ENCODE measurements at regions not wholly inside any gene's neighbourhood (a gene's known extent, or its start where the extent isn't known, plus 50 kb on each side); places are given as distances from the start of the nearest gene placed in this dataset.

DNA sequence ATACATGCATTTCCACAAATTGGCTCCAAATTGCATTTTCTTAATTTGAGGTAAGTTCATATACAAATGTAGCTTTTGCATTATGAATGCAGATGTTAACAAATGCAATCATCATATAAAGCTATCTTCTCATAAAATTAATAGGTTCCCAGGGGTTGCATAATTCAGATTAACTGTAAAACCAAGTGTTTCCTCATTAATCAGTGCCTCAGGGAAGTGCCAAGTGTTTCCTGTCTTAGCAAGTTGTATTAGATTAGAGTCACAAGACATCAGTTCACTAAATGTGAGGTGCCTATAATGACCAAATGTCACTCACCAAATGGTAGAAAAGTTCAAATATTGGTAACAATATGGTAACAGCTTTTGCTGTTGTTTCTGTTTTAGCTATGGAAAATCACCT, 140.8 kb downstream of the PTGER3 start:
- TF ChIP-seq, protein P1, sequence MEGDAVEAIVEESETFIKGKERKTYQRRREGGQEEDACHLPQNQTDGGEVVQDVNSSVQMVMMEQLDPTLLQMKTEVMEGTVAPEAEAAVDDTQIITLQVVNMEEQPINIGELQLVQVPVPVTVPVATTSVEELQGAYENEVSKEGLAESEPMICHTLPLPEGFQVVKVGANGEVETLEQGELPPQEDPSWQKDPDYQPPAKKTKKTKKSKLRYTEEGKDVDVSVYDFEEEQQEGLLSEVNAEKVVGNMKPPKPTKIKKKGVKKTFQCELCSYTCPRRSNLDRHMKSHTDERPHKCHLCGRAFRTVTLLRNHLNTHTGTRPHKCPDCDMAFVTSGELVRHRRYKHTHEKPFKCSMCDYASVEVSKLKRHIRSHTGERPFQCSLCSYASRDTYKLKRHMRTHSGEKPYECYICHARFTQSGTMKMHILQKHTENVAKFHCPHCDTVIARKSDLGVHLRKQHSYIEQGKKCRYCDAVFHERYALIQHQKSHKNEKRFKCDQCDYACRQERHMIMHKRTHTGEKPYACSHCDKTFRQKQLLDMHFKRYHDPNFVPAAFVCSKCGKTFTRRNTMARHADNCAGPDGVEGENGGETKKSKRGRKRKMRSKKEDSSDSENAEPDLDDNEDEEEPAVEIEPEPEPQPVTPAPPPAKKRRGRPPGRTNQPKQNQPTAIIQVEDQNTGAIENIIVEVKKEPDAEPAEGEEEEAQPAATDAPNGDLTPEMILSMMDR (IDR thresholded peaks at IDR 0.05), result no peak
- TF ChIP-seq POLR2A (IDR thresholded peaks at IDR 0.05), result no peak

Measured in thyroid gland (tissue), 4 donors.